KOPT-K1 (cell line): ENCODE measurements at regions not wholly inside any gene's neighbourhood (a gene's known extent, or its start where the extent isn't known, plus 50 kb on each side); places are given as distances from the start of the nearest gene placed in this dataset.

Source experiments
- H3K27ac ChIP-seq: fragments of 200-600 bp; sonication (generic); 2 replicates; pipeline ENCODE4 v1.5.1; 2016; ENCODE audit warnings: antibody characterized with exemption, mild to moderate bottlenecking, low read depth, low read length; ENCODE audit not compliant: poor library complexity, severe bottlenecking
- H3K36me3 ChIP-seq: fragments of 200-600 bp; sonication (generic); 2 replicates; pipeline ENCODE4 v1.5.1; 2017; ENCODE audit warnings: antibody characterized with exemption, mild to moderate bottlenecking, low read length, moderate library complexity; ENCODE audit not compliant: insufficient read depth
- H3K9me3 ChIP-seq: fragments of 200-600 bp; sonication (generic); 2 replicates; pipeline ENCODE4 v1.5.1; 2017; ENCODE audit warnings: antibody characterized with exemption, low read length, mild to moderate bottlenecking; ENCODE audit not compliant: insufficient read depth, poor library complexity, severe bottlenecking

GRCh38 chr20:57851796-57852195 lies 142.0 kb upstream of the PMEPA1 start:
- no peak overlapping the region for H3K27ac ChIP-seq
- no peaks in the 10 kb centered on the region for H3K36me3 ChIP-seq
- H3K9me3 ChIP-seq = no peaks in the 10 kb centered on the region

GRCh38 chr20:57851025-57851682 lies 141.3 kb upstream of the PMEPA1 start:
- no peaks in the 10 kb centered on the region for H3K9me3 ChIP-seq
- H3K36me3 ChIP-seq = no peaks in the 10 kb centered on the region
- no peak overlapping the region for H3K27ac ChIP-seq

GRCh38 chr20:57849521-57850215 lies 139.9 kb upstream of the PMEPA1 start:
- H3K27ac ChIP-seq = no peak overlapping the region
- no peaks in the 10 kb centered on the region for H3K36me3 ChIP-seq
- H3K9me3 ChIP-seq = no peaks in the 10 kb centered on the region

GRCh38 chr20:57849121-57849520 lies 139.3 kb upstream of the PMEPA1 start:
- Histone ChIP-seq H3K36me3 (no peaks in the 10 kb centered on the region), H3K9me3 (no peaks in the 10 kb centered on the region)

GRCh38 chr20:57848282-57848681 lies 138.5 kb upstream of the PMEPA1 start:
- Histone ChIP-seq H3K9me3 (no peaks in the 10 kb centered on the region), H3K36me3 (no peaks in the 10 kb centered on the region), H3K27ac (no peak overlapping the region)

More at GRCh38 chr20:57849121-57849520, 139.3 kb upstream of the PMEPA1 start:
- H3K27ac ChIP-seq = no peak overlapping the region

- no peaks in the 10 kb centered on the region for H3K36me3 ChIP-seq
- H3K9me3 ChIP-seq = no peaks in the 10 kb centered on the region
- H3K27ac ChIP-seq = peak overlapping the region; percentile 19
Observed at GRCh38 chr20:57847104-57847503, 137.3 kb upstream of the PMEPA1 start.

- H3K9me3 ChIP-seq = no peaks in the 10 kb centered on the region
- H3K36me3 ChIP-seq = no peaks in the 10 kb centered on the region
Observed at GRCh38 chr20:57844626-57845596, 135.1 kb upstream of the PMEPA1 start.

GRCh38 chr20:57843941-57844625 lies 134.3 kb upstream of the PMEPA1 start:
- Histone ChIP-seq H3K36me3 (no peaks in the 10 kb centered on the region), H3K9me3 (no peaks in the 10 kb centered on the region), H3K27ac (peak overlapping the region; percentile 66)

More at GRCh38 chr20:57844626-57845596, 135.1 kb upstream of the PMEPA1 start:
- H3K27ac ChIP-seq = peak overlapping the region; percentile 66

GRCh38 chr20:57842720-57843119 lies 132.9 kb upstream of the PMEPA1 start:
- Histone ChIP-seq H3K36me3 (no peaks in the 10 kb centered on the region), H3K27ac (peak overlapping the region; percentile 66), H3K9me3 (no peaks in the 10 kb centered on the region)

GRCh38 chr20:57841297-57841866 lies 131.6 kb upstream of the PMEPA1 start:
- H3K27ac ChIP-seq = peak overlapping the region; percentile 91
- H3K36me3 ChIP-seq = no peaks in the 10 kb centered on the region
- H3K9me3 ChIP-seq = no peaks in the 10 kb centered on the region

GRCh38 chr20:57840504-57841296 lies 130.9 kb upstream of the PMEPA1 start:
- Histone ChIP-seq H3K36me3 (no peaks in the 10 kb centered on the region), H3K27ac (peak overlapping the region; percentile 91), H3K9me3 (no peaks in the 10 kb centered on the region)

GRCh38 chr20:57840066-57840465 lies 130.3 kb upstream of the PMEPA1 start:
- Histone ChIP-seq H3K36me3 (no peaks in the 10 kb centered on the region), H3K27ac (peak overlapping the region; percentile 91), H3K9me3 (no peaks in the 10 kb centered on the region)

- no peaks in the 10 kb centered on the region for H3K36me3 ChIP-seq
- H3K27ac ChIP-seq = peak overlapping the region; percentile 91
- H3K9me3 ChIP-seq = no peaks in the 10 kb centered on the region
Observed at GRCh38 chr20:57838670-57839151, 128.9 kb upstream of the PMEPA1 start.
